IgD-negative memory B cell (primary cell): ENCODE measurements at regions not wholly inside any gene's neighbourhood (a gene's known extent, or its start where the extent isn't known, plus 50 kb on each side); places are given as distances from the start of the nearest gene placed in this dataset.

Source experiments
- H3K27ac Mint-ChIP-seq, 3 donors: one replicate each; pipeline ENCODE4 v1.8.0; 2020 to 2022; ENCODE audit warnings: mild to moderate bottlenecking in 3 of 3, mixed read lengths in 3 of 3, moderate library complexity in 1 of 3
- H3K27me3 Mint-ChIP-seq: one replicate; pipeline ENCODE4 v1.8.0; 2021; ENCODE audit warnings: mixed read lengths
- H3K36me3 Mint-ChIP-seq: one replicate; pipeline ENCODE4 v1.8.0; 2020; ENCODE audit warnings: mild to moderate bottlenecking, mixed read lengths
- H3K4me1 Mint-ChIP-seq, 3 donors: one replicate each; pipeline ENCODE4 v1.8.0; 2020 to 2022; ENCODE audit warnings: mixed read lengths in 3 of 3, mild to moderate bottlenecking in 1 of 3
- H3K4me3 Mint-ChIP-seq, 4 donors: one replicate each; pipeline ENCODE4 v1.8.0; 2020 to 2022; ENCODE audit warnings: mild to moderate bottlenecking in 4 of 4, mixed read lengths in 4 of 4, moderate library complexity in 3 of 4
- H3K9me3 Mint-ChIP-seq, 3 donors: one replicate each; pipeline ENCODE4 v1.8.0; 2020 to 2021; ENCODE audit warnings: mixed read lengths in 3 of 3, mild to moderate bottlenecking in 1 of 3

- no peak overlapping the region for H3K27ac Mint-ChIP-seq
Measured at GRCh38 chr10:8416192-8416701, 361.8 kb downstream of the GATA3 start.

GRCh38 chr10:8416760-8417159 lies 362.3 kb downstream of the GATA3 start:
- Mint-ChIP-seq H3K27me3 (no peaks in the 10 kb centered on the region), H3K27ac (no peak overlapping the region), H3K9me3 (peaks cover 0 to 6% (median 1%) of the 10 kb centered on the region in 3 donors), H3K4me3 (no peak overlapping the region), H3K4me1 (peaks cover 0 to 2% (median 0%) of the 10 kb centered on the region in 3 donors), H3K36me3 (peaks cover 2% of the 10 kb centered on the region)

More at GRCh38 chr10:8416192-8416701, 361.8 kb downstream of the GATA3 start:
- Mint-ChIP-seq H3K4me1 (peaks cover 0 to 2% (median 0%) of the 10 kb centered on the region in 3 donors), H3K27me3 (no peaks in the 10 kb centered on the region), H3K9me3 (peaks cover 0 to 3% (median 1%) of the 10 kb centered on the region in 3 donors), H3K36me3 (peaks cover 3% of the 10 kb centered on the region), H3K4me3 (no peak overlapping the region)

- Mint-ChIP-seq H3K4me1 (peaks cover 0 to 2% (median 0%) of the 10 kb centered on the region in 3 donors), H3K4me3 (no peak overlapping the region), H3K36me3 (no peaks in the 10 kb centered on the region), H3K27me3 (no peaks in the 10 kb centered on the region), H3K27ac (no peak overlapping the region), H3K9me3 (peaks cover 0 to 6% (median 1%) of the 10 kb centered on the region in 3 donors)
Measured at GRCh38 chr10:8417631-8418030, 363.1 kb downstream of the GATA3 start.

- H3K36me3 Mint-ChIP-seq = no peaks in the 10 kb centered on the region
- peaks cover 0 to 2% (median 0%) of the 10 kb centered on the region in 3 donors for H3K4me1 Mint-ChIP-seq
- H3K27ac Mint-ChIP-seq = no peak overlapping the region
- H3K27me3 Mint-ChIP-seq = no peaks in the 10 kb centered on the region
- peaks cover 0 to 4% (median 0%) of the 10 kb centered on the region in 3 donors for H3K9me3 Mint-ChIP-seq
- H3K4me3 Mint-ChIP-seq = no peak overlapping the region
Measured at GRCh38 chr10:8418631-8419030, 364.1 kb downstream of the GATA3 start.

GRCh38 chr10:8420182-8420581 lies 365.7 kb downstream of the GATA3 start:
- Mint-ChIP-seq H3K27me3 (no peaks in the 10 kb centered on the region), H3K27ac (no peak overlapping the region), H3K4me3 (no peak overlapping the region), H3K9me3 (peaks cover 0 to 4% (median 0%) of the 10 kb centered on the region in 3 donors), H3K4me1 (peaks cover 0 to 2% (median 1%) of the 10 kb centered on the region in 3 donors), H3K36me3 (no peaks in the 10 kb centered on the region)

- Mint-ChIP-seq H3K4me3 (no peak overlapping the region), H3K9me3 (peaks cover 0 to 4% (median 0%) of the 10 kb centered on the region in 3 donors)
Measured at GRCh38 chr10:8424555-8425211, 370.2 kb downstream of the GATA3 start.

GRCh38 chr10:8428654-8429053 lies 374.2 kb downstream of the GATA3 start:
- H3K4me3 Mint-ChIP-seq = no peak overlapping the region
- H3K9me3 Mint-ChIP-seq = no peaks in the 10 kb centered on the region
- H3K4me1 Mint-ChIP-seq = peaks cover 0 to 2% (median 2%) of the 10 kb centered on the region in 3 donors
- no peaks in the 10 kb centered on the region for H3K27me3 Mint-ChIP-seq
- no peak overlapping the region for H3K27ac Mint-ChIP-seq
- no peaks in the 10 kb centered on the region for H3K36me3 Mint-ChIP-seq

More at GRCh38 chr10:8424555-8425211, 370.2 kb downstream of the GATA3 start:
- Mint-ChIP-seq H3K36me3 (no peaks in the 10 kb centered on the region), H3K27ac (no peak overlapping the region), H3K4me1 (peaks cover 0 to 2% (median 2%) of the 10 kb centered on the region in 3 donors), H3K27me3 (no peaks in the 10 kb centered on the region)

- Mint-ChIP-seq H3K9me3 (no peaks in the 10 kb centered on the region), H3K36me3 (no peaks in the 10 kb centered on the region), H3K4me1 (peaks cover 0 to 2% (median 0%) of the 10 kb centered on the region in 3 donors), H3K27me3 (no peaks in the 10 kb centered on the region), H3K27ac (no peak overlapping the region), H3K4me3 (no peak overlapping the region)
Measured at GRCh38 chr10:8430321-8430720, 375.8 kb downstream of the GATA3 start.

GRCh38 chr10:8431511-8431910 lies 377.0 kb downstream of the GATA3 start:
- H3K4me3 Mint-ChIP-seq = no peak overlapping the region
- no peaks in the 10 kb centered on the region for H3K9me3 Mint-ChIP-seq
- no peaks in the 10 kb centered on the region for H3K27me3 Mint-ChIP-seq
- no peak overlapping the region for H3K27ac Mint-ChIP-seq
- H3K36me3 Mint-ChIP-seq = no peaks in the 10 kb centered on the region
- no peaks in the 10 kb centered on the region for H3K4me1 Mint-ChIP-seq

- Mint-ChIP-seq H3K9me3 (peaks cover 0 to 2% (median 0%) of the 10 kb centered on the region in 3 donors), H3K27me3 (peaks cover 2% of the 10 kb centered on the region), H3K4me3 (no peak overlapping the region), H3K27ac (no peak overlapping the region), H3K4me1 (no peaks in the 10 kb centered on the region), H3K36me3 (no peaks in the 10 kb centered on the region)
Measured at GRCh38 chr10:8435186-8436055, 380.9 kb downstream of the GATA3 start.

GRCh38 chr10:8437896-8438295 lies 383.4 kb downstream of the GATA3 start:
- peaks cover 0 to 2% (median 0%) of the 10 kb centered on the region in 3 donors for H3K9me3 Mint-ChIP-seq
- H3K4me3 Mint-ChIP-seq = no peak overlapping the region
- H3K27me3 Mint-ChIP-seq = peaks cover 2% of the 10 kb centered on the region
- no peak overlapping the region for H3K27ac Mint-ChIP-seq
- no peaks in the 10 kb centered on the region for H3K4me1 Mint-ChIP-seq
- no peaks in the 10 kb centered on the region for H3K36me3 Mint-ChIP-seq

GRCh38 chr10:8438603-8439002 lies 384.1 kb downstream of the GATA3 start:
- Mint-ChIP-seq H3K4me1 (no peaks in the 10 kb centered on the region), H3K9me3 (peaks cover 0 to 2% (median 0%) of the 10 kb centered on the region in 3 donors), H3K36me3 (no peaks in the 10 kb centered on the region), H3K27me3 (peaks cover 2% of the 10 kb centered on the region), H3K27ac (no peak overlapping the region), H3K4me3 (no peak overlapping the region)

GRCh38 chr10:8439040-8439439 lies 384.6 kb downstream of the GATA3 start:
- Mint-ChIP-seq H3K27ac (no peak overlapping the region), H3K9me3 (peaks cover 0 to 2% (median 0%) of the 10 kb centered on the region in 3 donors), H3K4me1 (no peaks in the 10 kb centered on the region), H3K4me3 (no peak overlapping the region), H3K36me3 (no peaks in the 10 kb centered on the region), H3K27me3 (peaks cover 2% of the 10 kb centered on the region)

GRCh38 chr10:8444630-8445029 lies 390.1 kb downstream of the GATA3 start:
- Mint-ChIP-seq H3K27ac (no peak overlapping the region), H3K4me1 (no peaks in the 10 kb centered on the region), H3K9me3 (peaks cover 0 to 2% (median 1%) of the 10 kb centered on the region in 3 donors), H3K27me3 (no peaks in the 10 kb centered on the region), H3K36me3 (no peaks in the 10 kb centered on the region), H3K4me3 (no peak overlapping the region)

- Mint-ChIP-seq H3K36me3 (no peaks in the 10 kb centered on the region), H3K27me3 (no peaks in the 10 kb centered on the region), H3K27ac (no peak overlapping the region)
Measured at GRCh38 chr10:8445353-8445752, 390.9 kb downstream of the GATA3 start.

More at GRCh38 chr10:8445353-8445752, 390.9 kb downstream of the GATA3 start:
- H3K4me3 Mint-ChIP-seq = no peak overlapping the region
- H3K4me1 Mint-ChIP-seq = no peaks in the 10 kb centered on the region
- peaks cover under 1 to 1% (median under 1%) of the 10 kb centered on the region in 3 donors for H3K9me3 Mint-ChIP-seq
